Gastrocnemius medialis (tissue), 4 donors: ENCODE measurements at regions not wholly inside any gene's neighbourhood (a gene's known extent, or its start where the extent isn't known, plus 50 kb on each side); places are given as distances from the start of the nearest gene placed in this dataset.

Experiments
- CTCF ChIP-seq, 5 experiments: fragments of 450-650 bp in 3 of 5; fragments of 200-600 bp in 2 of 5; sonication (generic) in 2 of 5; IDR thresholded peaks in 4 of 5; conservative IDR thresholded peaks in 1 of 5; 1 replicate in 4 of 5; 2 replicates in 1 of 5; pipeline ENCODE4 v1.5.1; 2016 to 2019; ENCODE audit warnings: antibody characterized with exemption in 5 of 5, mild to moderate bottlenecking in 3 of 5, moderate library complexity in 3 of 5
- POLR2A ChIP-seq, 2 donors: fragments of 450-650 bp; IDR thresholded peaks; one replicate each; pipeline ENCODE4 v1.6.1; 2017; ENCODE audit warnings: antibody characterized with exemption in 2 of 2, mild to moderate bottlenecking in 2 of 2, moderate library complexity in 2 of 2

- TF ChIP-seq CTCF (IDR thresholded peaks at IDR 0.05 in 4 of 5, conservative IDR thresholded peaks at IDR 0.05 in 1 of 5) (no peak), POLR2A (IDR thresholded peaks at IDR 0.05) (no peak)
These were observed 738.6 kb upstream of the GRIA3 start for GRCh38 chrX:122445466-122445865.
